Neural cell (in vitro differentiated cells): ENCODE measurements at regions not wholly inside any gene's neighbourhood (a gene's known extent, or its start where the extent isn't known, plus 50 kb on each side); places are given as distances from the start of the nearest gene placed in this dataset.

Experiments used
- H2AFZ ChIP-seq: fragments of 200-600, 300-800 bp; sonication (generic), shearing (Covaris generic); 2 replicates; pipeline ENCODE4 v1.6.0; 2014; ENCODE audit warnings: low read depth, mild to moderate bottlenecking, antibody characterized with exemption, low read length, moderate library complexity
- H3F3A ChIP-seq: fragments of 200-600 bp; shearing (Covaris generic); 2 replicates; pipeline ENCODE4 v1.6.1; 2016; ENCODE audit warnings: mild to moderate bottlenecking, moderate library complexity, mixed read lengths, antibody characterized with exemption, low read length; ENCODE audit not compliant: insufficient read depth, poor library complexity, severe bottlenecking
- H3K27ac ChIP-seq: fragments of 200-600, 300-800 bp; sonication (generic), shearing (Covaris generic); 2 replicates; pipeline ENCODE4 v1.5.1; 2014; ENCODE audit warnings: mild to moderate bottlenecking, low read length, moderate library complexity
- H3K27me3 ChIP-seq: fragments of 300-800, 200-600 bp; sonication (generic), shearing (Covaris generic); 2 replicates; pipeline ENCODE4 v1.6.0; 2014; ENCODE audit warnings: mild to moderate bottlenecking, low read depth, low read length, moderate library complexity; ENCODE audit not compliant: insufficient read depth
- H3K36me3 ChIP-seq: fragments of 300-800, 200-600 bp; sonication (generic), shearing (Covaris generic); 2 replicates; pipeline ENCODE4 v1.5.1; 2014; ENCODE audit warnings: mild to moderate bottlenecking, antibody characterized with exemption, low read length, moderate library complexity; ENCODE audit not compliant: insufficient read depth
- H3K4me2 ChIP-seq: fragments of 300-800, 200-600 bp; sonication (generic), shearing (Covaris generic); 2 replicates; pipeline ENCODE4 v1.6.0; 2014; ENCODE audit warnings: mild to moderate bottlenecking, low read length
- H3K4me3 ChIP-seq: fragments of 300-800, 200-600 bp; sonication (generic), shearing (Covaris generic); 2 replicates; pipeline ENCODE4 v1.5.1; 2014; ENCODE audit warnings: mild to moderate bottlenecking, low read length, moderate library complexity
- H3K79me2 ChIP-seq: fragments of 200-600 bp; shearing (Covaris generic); replicated peaks from 2 replicates; pipeline ENCODE4 v1.6.0; 2014; ENCODE audit warnings: mild to moderate bottlenecking, low read length, moderate library complexity; ENCODE audit not compliant: insufficient read depth
- H3K9ac ChIP-seq: fragments of 300-800, 200-600 bp; sonication (generic), shearing (Covaris generic); 2 replicates; pipeline ENCODE4 v1.6.1; 2016; ENCODE audit warnings: mild to moderate bottlenecking, low read length, mixed read lengths
- H3K9me2 ChIP-seq: fragments of 200-600 bp; shearing (Covaris generic); 2 replicates; pipeline ENCODE4 v1.6.1; 2016; ENCODE audit warnings: mild to moderate bottlenecking, low read length, mixed read lengths; ENCODE audit not compliant: insufficient read depth
- H3K9me3 ChIP-seq: fragments of 200-600, 300-800 bp; sonication (generic), shearing (Covaris generic); 2 replicates; pipeline ENCODE4 v1.6.1; 2016; ENCODE audit warnings: mild to moderate bottlenecking, mixed run types, low read length, moderate library complexity, mixed read lengths
- H4K20me1 ChIP-seq: fragments of 200-600 bp; shearing (Covaris generic); 2 replicates; pipeline ENCODE4 v1.6.1; 2016; ENCODE audit warnings: mild to moderate bottlenecking, mixed run types; ENCODE audit not compliant: insufficient read depth
- CTCF ChIP-seq: fragments of 450-650 bp; IDR thresholded peaks from 2 replicates; pipeline ENCODE4 v1.5.1; 2014; ENCODE audit warnings: antibody characterized with exemption, mild to moderate bottlenecking, moderate library complexity; ENCODE audit not compliant: poor library complexity, severe bottlenecking
- EP300 ChIP-seq: fragments of 450-650 bp; conservative IDR thresholded peaks from 2 replicates; pipeline ENCODE4 v1.6.1; 2014; ENCODE audit warnings: antibody characterized with exemption, mild to moderate bottlenecking, moderate library complexity; ENCODE audit not compliant: poor library complexity, severe bottlenecking
- EZH2 ChIP-seq: fragments of 200-600, 300-800 bp; shearing (Covaris generic), sonication (generic); IDR thresholded peaks from 2 replicates; pipeline ENCODE4 v1.6.1; 2014; ENCODE audit warnings: antibody characterized with exemption, low read length, borderline replicate concordance, mild to moderate bottlenecking; ENCODE audit not compliant: insufficient read depth, poor library complexity, severe bottlenecking
- MXI1 ChIP-seq: fragments of 450-650 bp; conservative IDR thresholded peaks from 2 replicates; pipeline ENCODE4 v1.6.1; 2014; ENCODE audit warnings: antibody characterized with exemption, mild to moderate bottlenecking; ENCODE audit not compliant: poor library complexity, severe bottlenecking
- POLR2AphosphoS5 ChIP-seq: IDR thresholded peaks from 2 replicates; pipeline ENCODE4 v1.6.1; 2012
- RAD21 ChIP-seq: fragments of 450-650 bp; conservative IDR thresholded peaks from 2 replicates; pipeline ENCODE4 v1.6.1; 2014; ENCODE audit warnings: antibody characterized with exemption, mild to moderate bottlenecking, moderate library complexity
- REST ChIP-seq: IDR thresholded peaks from 2 replicates; pipeline ENCODE4 v1.6.1; 2012; ENCODE audit warnings: borderline replicate concordance
- SMC3 ChIP-seq: fragments of 450-650 bp; conservative IDR thresholded peaks from 2 replicates; pipeline ENCODE4 v1.6.1; 2014; ENCODE audit warnings: antibody characterized with exemption, mild to moderate bottlenecking, moderate library complexity; ENCODE audit not compliant: poor library complexity
- TAF1 ChIP-seq: IDR thresholded peaks from 2 replicates; pipeline ENCODE4 v1.6.1; 2012; ENCODE audit warnings: low read depth

- no peak overlapping the region for H2AFZ ChIP-seq
- no peaks in the 10 kb centered on the region for H3K27me3 ChIP-seq
- peak overlapping the region; percentile 64 for H3K27ac ChIP-seq
- H3K9me2 ChIP-seq: no peaks in the 10 kb centered on the region
- no peaks in the 10 kb centered on the region for H3K36me3 ChIP-seq
- no peaks in the 10 kb centered on the region for H3F3A ChIP-seq
- no peak overlapping the region for H3K4me3 ChIP-seq
- H4K20me1 ChIP-seq: no peaks in the 10 kb centered on the region
- H3K9ac ChIP-seq: no peak overlapping the region
- no peaks in the 10 kb centered on the region for H3K79me2 ChIP-seq
- peak overlapping the region; percentile 24 for H3K4me2 ChIP-seq
- no peak for TF ChIP-seq CTCF
- no peak for TF ChIP-seq RAD21
- no peak for TF ChIP-seq REST
- no peak for TF ChIP-seq EP300
- TF ChIP-seq TAF1: no peak
- TF ChIP-seq MXI1: no peak
- no peak for TF ChIP-seq POLR2AphosphoS5
- no peak for TF ChIP-seq SMC3
- no peak for TF ChIP-seq EZH2
- no peaks in the 10 kb centered on the region for H3K9me3 ChIP-seq
Measured at GRCh38 chr2:186033541-186033940, 294.9 kb downstream of the FSIP2 start.

- peak; percentile 16 for TF ChIP-seq EP300
- TF ChIP-seq EZH2: no peak
- TF ChIP-seq POLR2AphosphoS5: peak; percentile 40
- Histone ChIP-seq H3F3A (no peaks in the 10 kb centered on the region), H3K9ac (no peak overlapping the region), H4K20me1 (no peaks in the 10 kb centered on the region), H3K79me2 (no peaks in the 10 kb centered on the region), H3K4me2 (peak overlapping the region; percentile 5), H3K4me3 (no peak overlapping the region), H3K9me2 (no peaks in the 10 kb centered on the region), H2AFZ (no peak overlapping the region), H3K9me3 (no peaks in the 10 kb centered on the region), H3K27me3 (no peaks in the 10 kb centered on the region), H3K27ac (no peak overlapping the region), H3K36me3 (no peaks in the 10 kb centered on the region)
Measured at GRCh38 chr2:186036862-186037449, 298.4 kb downstream of the FSIP2 start.
